Omental fat pad (tissue), 3 donors: ENCODE measurements at regions not wholly inside any gene's neighbourhood (a gene's known extent, or its start where the extent isn't known, plus 50 kb on each side); places are given as distances from the start of the nearest gene placed in this dataset.
"Not testable (repeated sequence)": the region's sequence is repeated elsewhere in the genome, so short reads cannot be mapped to it uniquely, and the experiment has no call there.

ENCODE experiments used
- ATAC-seq: fragments of 150-250 bp; one replicate; pipeline ENCODE4 v1.9.1; 2016; ENCODE audit warnings: mild to moderate bottlenecking, moderate library complexity; ENCODE audit not compliant: low FRiP score
- DNase-seq: peaks from one replicate; pipeline ENCODE4 v3.0.0-alpha.2; 2019; ENCODE audit warnings: low spot score
- TF ChIP-seq, protein P1 (sequence below), 3 donors: fragments of 450-650 bp; IDR thresholded peaks; one replicate each; pipeline ENCODE4 v1.5.1; 2016 to 2017; ENCODE audit warnings: antibody characterized with exemption in 3 of 3, mild to moderate bottlenecking in 3 of 3, moderate library complexity in 2 of 3

DNA sequence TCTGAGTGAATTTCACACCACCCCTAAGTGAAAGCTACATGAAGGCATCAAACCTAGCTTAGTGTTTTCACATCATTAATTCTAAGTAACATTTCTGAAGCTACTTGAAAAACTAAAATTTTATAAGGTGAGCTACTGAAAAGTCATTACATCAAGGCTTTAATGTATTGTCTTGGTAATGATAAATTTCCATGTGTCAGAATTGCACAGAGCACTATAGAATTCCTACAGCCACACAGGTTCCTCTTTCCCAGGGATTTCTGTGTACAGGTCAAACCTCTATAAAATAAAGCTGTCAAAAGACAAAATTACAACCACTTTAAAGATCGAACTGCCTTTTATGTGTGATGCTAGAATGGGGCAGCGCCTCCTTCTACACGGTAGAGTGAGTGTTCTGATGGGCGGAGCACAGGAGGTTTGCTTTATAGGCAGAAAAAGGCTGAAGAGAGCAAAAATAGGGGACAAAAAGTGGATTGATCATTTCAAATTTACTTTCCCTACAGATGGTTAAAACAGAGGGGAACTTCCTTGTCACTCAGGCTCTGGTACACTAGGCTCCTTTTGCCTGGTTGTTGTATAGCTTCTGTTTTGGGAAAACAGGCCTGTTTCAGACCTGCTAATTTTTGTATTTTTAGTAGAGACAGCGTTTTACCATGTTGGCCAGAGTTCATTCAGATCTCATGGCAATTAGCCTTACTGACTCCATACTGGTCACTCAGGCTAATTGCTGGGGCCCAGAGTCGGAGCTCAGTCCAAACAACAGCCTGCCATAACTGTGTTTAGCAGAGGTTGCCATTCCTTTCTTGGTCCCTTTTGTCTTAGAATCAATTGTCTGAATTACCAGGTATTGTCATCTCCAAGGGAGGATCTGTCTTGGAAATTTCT lies 102.5 kb upstream of the BASP1 start:
- DNase-seq: no peak
- no peak for ATAC-seq
- TF ChIP-seq, protein P1, sequence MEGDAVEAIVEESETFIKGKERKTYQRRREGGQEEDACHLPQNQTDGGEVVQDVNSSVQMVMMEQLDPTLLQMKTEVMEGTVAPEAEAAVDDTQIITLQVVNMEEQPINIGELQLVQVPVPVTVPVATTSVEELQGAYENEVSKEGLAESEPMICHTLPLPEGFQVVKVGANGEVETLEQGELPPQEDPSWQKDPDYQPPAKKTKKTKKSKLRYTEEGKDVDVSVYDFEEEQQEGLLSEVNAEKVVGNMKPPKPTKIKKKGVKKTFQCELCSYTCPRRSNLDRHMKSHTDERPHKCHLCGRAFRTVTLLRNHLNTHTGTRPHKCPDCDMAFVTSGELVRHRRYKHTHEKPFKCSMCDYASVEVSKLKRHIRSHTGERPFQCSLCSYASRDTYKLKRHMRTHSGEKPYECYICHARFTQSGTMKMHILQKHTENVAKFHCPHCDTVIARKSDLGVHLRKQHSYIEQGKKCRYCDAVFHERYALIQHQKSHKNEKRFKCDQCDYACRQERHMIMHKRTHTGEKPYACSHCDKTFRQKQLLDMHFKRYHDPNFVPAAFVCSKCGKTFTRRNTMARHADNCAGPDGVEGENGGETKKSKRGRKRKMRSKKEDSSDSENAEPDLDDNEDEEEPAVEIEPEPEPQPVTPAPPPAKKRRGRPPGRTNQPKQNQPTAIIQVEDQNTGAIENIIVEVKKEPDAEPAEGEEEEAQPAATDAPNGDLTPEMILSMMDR (IDR thresholded peaks at IDR 0.05): no peak

DNA sequence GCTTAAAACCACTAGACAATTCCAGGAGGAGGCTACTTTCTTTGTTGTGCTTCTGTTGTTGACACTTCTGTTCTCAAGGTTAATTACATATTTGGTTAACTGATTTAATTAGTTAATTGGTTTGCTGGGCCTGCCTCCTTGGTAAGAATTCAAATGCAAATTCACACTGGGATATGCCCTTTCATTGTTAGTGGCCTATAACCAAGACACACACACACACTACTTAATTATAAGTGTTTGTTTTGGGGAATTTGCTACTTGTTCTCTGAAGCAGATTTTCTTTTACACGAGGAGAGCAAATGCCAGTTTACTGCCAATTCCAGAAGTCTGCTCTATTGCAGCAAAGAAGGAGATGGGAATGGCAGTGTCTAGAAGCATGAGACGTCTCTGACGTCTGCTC lies 101.6 kb upstream of the BASP1 start:
- ATAC-seq: no peak

DNA sequence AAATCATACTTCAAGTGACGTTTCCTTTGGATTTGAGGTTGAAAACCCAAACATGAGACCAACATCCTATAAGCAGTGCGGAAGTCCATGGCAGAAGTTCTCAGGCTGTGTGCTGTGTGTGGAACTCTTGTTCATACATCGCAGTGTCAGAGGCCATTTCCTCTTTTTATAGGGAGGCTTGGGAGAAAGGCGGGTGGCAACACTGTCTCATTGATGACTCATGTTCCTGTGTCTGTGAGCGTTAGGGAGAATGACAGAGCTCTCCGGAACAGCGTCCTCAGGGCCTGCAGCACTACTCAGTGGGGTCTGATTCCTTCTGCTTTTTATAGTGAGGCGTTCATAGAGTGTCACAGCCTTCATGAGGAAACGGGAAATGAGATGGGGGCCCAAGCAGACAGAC lies 98.8 kb upstream of the BASP1 start:
- TF ChIP-seq, protein P1 (IDR thresholded peaks at IDR 0.05): no peak
- DNase-seq (no peak), ATAC-seq (peak; percentile 68)

More for the DNA sequence above, 101.6 kb upstream of the BASP1 start:
- no peak for DNase-seq
- TF ChIP-seq, protein P1 (IDR thresholded peaks at IDR 0.05): no peak

DNA sequence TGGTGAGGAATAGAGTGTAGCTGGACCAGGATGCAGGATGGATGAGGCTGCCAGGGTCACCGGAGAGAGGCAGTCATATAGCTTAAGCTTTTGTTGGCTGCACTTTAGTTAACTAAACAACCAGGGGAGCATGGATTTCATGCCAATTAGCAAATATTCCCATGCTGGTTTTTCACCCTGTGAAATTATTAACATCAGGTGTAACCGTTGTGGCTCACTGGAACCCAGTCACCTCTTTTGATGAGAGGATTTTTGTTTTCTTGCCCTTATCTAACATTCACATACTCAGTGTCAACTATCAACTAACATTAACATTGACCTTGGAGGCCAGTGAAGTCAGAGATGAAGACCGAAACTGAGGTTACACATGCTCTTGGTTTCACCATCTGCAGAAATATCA lies 97.2 kb upstream of the BASP1 start:
- no peak for DNase-seq

DNA sequence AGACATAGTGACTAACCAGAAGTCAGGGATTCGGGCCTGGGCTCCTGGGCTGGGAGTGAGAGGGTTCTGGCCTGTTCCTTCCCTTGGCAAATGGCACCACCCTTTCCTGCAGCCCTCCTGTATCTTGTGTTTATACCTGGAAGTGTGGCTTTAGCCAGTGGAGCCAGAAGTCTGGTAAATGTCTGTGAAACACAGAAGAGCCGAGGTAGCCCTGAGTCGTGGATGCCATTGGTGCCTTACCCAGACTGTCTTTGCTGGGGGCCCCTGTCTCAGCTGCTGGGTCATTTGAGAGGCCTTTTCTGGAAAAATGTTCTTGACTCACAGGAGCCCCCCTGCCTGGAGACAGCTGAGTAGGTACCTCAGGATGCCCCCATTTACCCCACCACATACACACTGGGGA lies 95.7 kb upstream of the BASP1 start:
- DNase-seq: no peak
- TF ChIP-seq, protein P1 (IDR thresholded peaks at IDR 0.05): no peak
- ATAC-seq: no peak

More for the DNA sequence above, 97.2 kb upstream of the BASP1 start:
- TF ChIP-seq, protein P1 (IDR thresholded peaks at IDR 0.05): no peak
- no peak for ATAC-seq

DNA sequence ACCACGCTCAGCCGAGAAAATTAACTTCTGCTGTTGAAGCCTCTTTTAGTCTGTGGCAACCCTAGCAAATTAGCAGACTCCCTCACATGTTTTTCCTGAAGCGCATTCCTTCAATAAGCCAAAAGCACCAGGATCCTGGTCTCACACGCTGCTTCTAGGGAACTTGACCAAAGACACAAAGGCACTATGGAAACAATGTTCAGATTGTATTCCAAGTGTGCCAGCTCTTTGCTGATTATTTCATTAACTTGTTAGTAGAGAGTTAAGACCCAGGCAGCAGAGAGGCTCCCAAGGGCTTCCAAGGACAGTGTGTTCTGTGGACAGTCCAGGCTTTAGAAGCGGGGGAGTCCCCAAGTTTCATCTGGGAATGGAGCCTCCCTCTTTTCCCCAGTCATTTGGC lies 94.4 kb upstream of the BASP1 start:
- TF ChIP-seq, protein P1 (IDR thresholded peaks at IDR 0.05): no peak
- ATAC-seq: no peak

DNA sequence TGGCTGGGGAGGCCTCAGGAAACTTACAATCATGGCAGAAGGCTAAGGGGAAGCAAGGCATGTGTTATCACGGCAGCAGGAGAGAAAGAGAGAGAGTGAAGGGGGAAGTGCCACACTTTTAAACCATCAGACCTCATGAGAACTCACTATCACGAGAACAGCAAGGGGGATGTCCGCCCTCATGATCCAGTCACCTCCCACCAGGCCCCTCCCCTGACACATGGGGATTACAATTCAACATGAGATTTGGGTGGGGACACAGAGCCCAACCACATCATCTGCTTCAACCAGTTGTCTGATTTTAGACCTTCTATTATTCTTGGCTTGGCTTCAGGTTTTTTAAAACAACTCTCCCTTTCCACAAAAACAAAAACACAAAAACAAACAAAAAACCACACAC lies 93.7 kb upstream of the BASP1 start:
- DNase-seq, ATAC-seq: not testable (repeated sequence)

More for the DNA sequence above, 94.4 kb upstream of the BASP1 start:
- DNase-seq: no peak
